ENCODE measurements at regions not wholly inside any gene's neighbourhood (a gene's known extent, or its start where the extent isn't known, plus 50 kb on each side); places are given as distances from the start of the nearest gene placed in this dataset.
A peak's percentile ranks its signal among the peaks of the same experiment; 100 is the strongest.

DNA sequence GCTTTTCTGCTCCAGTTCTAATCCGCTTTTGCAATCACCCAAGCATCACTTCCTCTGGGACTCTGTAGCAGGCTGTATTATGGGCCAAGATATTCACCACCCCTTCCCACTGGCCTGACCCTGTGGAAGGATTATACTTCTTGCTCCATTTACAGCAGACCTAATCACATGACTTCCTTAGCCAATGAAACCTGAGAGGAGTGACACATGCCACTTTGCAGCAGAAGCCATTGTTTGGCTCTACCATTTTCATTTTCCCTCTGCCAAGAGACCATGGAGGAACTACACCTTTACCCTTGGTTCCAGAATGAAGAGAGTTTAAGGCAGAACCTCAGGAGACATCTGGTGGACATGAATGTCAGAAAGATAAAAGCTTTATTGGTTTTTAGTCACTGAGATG is 134.9 kb upstream of the HSD17B12 start:
- DNase-seq (ENCODE audit: low read depth in 2 of 2) = no peak

DNA sequence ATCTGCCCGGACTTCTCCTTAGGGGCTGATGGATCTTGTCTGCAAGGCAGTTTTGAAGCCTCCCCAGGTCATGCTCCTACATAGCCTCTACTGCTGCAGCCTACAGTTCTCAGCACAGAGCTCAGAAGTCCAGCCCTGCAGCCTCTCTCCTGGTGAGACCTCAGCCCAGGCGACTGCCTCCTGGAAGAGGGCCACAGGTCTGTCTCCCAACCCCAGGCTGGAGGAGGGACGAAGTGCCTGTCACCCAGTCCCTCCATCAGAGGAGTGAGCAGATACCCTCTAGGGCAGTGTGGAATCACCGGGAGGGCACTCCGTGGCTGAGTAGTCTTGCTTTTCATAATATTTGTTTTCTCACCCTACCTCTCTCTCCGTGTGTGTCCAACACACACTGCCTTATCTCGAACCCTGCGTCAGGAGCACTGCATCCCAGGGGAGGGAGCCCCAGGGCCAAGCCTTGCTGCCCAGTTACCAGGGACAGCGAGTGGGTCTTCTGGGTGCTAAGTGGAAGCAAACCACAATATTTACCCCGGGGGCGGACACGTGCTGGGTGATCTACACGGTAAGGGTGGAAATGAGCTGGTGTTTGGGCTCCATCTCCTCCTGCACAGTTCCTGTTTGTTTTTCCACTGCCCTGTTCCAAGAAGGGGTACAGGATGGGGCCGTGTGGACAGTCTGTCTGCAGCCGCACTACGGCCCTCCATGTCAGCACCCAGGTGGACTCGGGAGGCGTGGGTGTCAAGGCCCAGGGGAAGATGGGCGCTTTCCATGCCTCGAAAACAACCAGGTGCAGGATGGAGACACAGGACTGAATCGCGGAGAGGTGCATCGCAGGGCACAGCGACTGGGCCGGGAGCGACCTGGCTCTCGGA is 133.7 kb upstream of the HSD17B12 start:
- DNase-seq (ENCODE audit: low read depth in 2 of 2) = no peak

DNA sequence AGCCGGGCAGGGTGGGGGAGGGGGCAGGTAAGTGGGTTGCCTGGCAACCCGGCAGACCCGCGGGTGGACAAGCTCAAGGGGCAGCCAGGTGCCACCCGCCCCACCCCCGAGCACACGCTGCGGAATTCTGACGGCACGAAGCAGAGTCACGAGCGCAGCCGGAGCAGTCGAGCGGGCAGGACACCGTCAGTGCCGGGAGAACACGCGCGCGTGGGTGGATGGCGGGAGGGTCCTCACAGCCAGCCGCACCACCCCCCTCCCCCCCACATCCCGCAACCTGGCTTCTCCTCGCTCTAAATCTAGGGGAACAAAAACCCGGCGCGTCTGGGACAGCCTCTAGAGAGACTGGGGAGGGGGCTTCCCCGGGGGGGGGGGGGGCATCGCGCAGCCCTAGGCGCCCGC is 133.1 kb upstream of the HSD17B12 start:
- no peak for DNase-seq (ENCODE audit: low read depth in 2 of 2)

DNA sequence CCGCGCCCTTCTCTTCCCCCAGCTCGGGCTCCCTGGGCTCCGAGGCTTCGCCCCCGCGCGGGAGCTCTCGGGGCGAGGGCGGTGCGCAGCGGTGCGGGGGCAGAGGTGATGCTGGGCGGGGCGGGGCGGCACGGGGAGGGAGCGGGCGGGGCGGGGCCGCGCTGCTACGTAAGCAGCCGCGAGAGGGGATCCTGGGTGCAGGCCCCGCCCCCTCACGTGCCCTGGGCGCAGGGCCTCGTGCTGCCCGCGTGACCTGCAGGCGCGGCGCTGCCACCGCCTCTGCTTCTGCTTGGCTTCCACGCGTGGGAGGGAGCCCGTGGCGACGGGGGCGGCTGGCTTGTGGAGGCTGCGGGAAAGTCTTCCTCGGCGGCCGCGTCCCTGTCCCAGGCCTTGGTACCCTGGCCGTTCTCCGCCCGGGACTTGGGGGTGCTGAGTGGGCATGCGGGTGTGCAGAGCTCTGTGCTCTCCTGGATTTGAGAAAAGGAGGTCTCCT is 132.6 kb upstream of the HSD17B12 start:
- peak in 1 of 2 donors; percentile 1 for DNase-seq (ENCODE audit: low read depth in 2 of 2)

DNA sequence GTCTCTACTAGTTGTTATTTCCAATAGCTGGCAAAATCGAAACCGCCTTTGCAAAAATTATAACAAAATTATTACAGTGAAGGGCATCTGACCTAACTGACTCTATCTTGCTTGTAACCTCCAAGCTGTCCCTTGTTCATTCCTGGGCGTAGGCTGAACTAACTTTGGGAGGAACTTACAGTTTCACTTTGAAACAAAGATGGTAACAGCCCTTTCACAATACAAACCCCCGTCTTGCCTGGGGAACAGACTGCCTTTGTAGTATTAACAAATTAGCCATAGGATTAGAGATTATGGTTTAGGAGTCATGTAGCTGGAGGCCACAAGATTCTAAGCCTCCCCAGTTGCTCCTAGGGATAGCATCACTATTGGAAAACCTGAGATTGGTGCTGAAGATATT is 131.6 kb upstream of the HSD17B12 start:
- DNase-seq (ENCODE audit: low read depth in 2 of 2) = no peak

DNA sequence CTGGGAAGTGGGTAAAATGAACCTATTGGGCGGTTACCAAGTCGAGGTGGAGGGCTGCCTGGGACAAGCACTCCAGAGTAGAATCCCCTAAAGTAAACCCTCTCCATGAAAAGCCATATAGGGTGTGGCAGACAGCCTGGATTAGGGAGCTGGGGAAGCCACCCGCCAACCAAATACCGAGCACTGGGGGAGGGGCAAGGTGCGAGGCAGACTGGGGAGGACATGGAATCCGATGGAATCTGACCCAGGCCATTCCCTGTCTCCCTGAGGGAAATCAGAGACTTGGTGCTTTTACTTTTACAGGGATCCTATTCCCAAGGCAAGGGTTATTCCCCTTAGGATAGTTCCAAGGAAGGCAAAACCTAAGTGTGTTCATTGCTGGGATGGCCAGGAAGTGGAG is 130.9 kb upstream of the HSD17B12 start:
- no peak for DNase-seq (ENCODE audit: low read depth in 2 of 2)

DNA sequence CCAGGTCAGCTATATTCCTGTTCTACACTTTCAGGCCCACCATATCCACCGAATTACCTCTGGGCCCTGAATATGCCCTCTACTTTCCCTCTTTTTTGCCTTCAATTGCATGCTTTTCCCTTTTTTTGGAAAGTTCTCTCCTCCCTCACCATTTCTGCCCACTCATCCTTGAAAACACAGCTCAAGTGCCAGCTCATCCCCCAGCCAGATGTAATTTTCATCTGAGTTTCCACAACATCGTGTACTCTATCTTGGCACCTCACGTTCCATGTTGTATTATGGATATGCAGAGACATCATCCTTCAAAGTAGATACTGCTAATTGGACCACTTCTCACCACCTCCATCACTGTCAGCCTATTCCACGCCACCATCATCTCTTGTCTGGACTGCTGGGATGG is 129.8 kb upstream of the HSD17B12 start:
- no peak for DNase-seq (ENCODE audit: low read depth in 2 of 2)

DNA sequence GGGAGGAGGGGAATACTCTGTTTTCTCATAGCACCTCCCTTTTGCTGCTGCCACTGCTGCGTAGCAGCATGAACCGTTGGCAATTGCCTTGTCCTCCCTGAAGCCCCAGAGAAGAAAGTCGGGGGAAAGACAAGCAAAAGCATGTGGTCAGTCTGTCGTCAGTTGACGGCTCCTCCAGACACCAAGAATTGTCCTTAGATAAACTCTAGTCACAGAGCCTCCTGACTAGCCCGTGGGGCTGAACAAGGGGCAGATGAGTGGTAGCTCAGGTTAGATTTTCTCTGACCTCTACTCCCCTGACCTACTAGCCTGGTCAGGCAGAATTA is 126.4 kb upstream of the HSD17B12 start:
- no peak for DNase-seq (ENCODE audit: low read depth in 2 of 2)

DNA sequence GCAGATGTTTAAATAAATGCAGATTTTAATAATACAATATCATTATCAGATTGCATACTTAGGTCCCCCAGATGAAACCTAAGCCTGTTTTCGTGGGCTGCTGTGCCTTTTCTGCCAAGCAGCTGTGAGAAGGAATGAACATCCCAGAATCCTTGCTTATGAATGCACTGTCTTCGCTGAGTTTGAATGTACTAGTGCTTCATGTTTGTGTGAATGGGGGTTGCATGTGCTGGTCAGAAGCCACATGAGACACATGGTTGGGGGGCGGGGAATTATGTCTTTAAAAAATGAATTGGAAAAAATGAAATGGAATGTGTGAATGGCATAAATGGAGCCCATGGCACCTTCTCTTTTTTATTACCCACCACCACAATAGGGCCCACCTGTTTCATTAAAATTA is 125.4 kb upstream of the HSD17B12 start:
- DNase-seq (ENCODE audit: low read depth in 2 of 2) = no peak

DNA sequence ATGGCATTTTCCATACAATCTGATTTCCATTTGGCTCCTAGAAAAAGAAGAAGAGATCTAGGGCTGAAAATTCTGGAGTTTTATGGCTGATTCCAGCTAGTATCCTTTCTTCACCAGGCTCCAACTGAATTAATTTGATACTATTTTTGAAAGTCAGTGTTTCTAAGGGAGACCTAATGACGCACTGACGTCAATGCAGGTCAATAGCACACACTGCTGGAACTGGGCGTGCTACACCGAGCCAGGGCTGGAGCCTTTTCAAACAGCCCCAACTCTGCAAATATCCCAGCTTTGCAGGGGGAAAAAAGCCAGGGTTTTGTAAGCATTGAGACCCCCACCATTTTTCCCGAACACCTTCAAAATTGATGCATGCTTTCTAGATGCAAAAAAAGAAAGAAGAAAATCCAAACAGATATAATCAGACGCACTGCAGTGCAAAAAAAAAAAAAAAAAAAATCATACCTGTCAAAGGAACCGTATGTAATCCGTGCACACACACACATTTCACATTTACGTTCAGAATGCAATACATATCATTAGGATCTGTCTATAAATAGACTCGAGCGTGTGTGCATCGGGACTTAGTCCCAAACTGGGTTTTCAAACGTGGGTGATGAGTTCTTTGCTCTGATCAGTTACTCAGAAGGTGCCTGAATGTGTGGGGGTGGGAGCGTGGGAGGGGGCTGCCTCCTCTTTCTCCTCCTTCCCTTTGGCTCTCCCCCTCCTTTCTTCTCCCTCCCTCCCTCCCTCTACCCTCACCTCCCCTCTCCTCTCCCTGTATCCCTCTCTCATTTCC is 124.5 kb upstream of the HSD17B12 start:
- DNase-seq (ENCODE audit: low read depth in 2 of 2) = no peak

DNA sequence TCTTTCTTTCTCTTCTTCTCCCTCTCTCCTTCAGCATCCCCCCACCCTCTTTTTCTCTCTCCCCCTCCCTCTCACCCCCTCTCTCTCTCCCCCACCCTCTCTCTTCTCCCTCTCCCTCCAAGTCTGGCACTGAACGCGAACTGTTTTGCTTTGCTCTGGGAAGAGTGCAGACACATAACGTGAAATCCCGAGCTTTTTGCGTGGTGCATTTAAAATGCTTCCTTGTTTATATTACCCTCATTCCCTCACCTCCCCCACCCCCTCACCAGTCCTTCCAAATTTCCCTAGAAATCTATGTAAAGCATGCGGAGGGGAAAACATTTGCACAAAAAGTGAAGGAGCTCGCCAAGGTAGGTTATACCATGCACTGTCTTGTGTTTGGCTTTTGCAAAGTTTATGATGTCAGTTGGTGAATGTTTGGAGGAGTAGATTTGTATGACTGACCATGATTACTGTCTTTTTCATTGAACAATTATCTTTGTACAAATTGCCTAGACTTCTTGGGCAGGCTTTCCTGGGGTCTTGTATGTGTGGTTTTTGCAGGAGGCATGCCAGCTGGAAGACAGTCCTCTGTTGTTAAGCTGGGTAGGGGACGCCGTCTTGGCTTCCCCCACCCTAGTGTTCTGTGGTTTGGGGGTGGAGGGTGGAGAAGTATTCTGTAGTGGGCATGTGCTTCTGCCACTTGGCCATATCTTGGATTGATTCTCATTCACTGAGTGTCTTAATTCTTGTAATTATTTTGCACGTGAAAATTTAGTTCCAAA is 123.7 kb upstream of the HSD17B12 start:
- no peak for DNase-seq (ENCODE audit: low read depth in 2 of 2)

DNA sequence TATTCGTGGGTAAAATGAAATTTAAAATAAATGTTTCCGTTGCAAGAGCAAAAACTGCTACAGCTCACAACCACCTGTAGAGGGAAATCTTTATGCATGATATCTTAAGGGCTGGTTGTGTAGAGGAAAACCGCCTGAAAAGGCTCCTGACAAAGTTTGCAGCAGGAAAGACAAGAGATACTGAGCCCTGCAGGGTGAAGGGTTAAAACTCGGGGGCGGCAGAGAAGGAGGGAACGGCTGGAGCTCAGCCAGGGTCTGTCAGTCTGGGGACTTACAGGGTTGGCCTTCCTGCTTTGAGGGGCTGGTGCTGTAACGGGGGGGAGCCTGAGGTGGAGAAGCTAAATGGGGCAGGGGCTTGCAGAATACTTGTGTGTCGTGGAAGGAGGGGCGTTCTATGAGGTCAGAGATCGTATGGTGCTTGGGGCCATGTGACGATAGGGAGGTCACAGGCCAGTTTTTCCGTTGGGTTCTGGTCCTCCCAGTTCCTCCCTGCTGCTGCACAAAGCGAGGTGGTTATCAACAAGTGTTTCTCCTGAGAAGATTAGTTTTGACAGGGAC is 122.9 kb upstream of the HSD17B12 start:
- no peak for DNase-seq (ENCODE audit: low read depth in 2 of 2)

DNA sequence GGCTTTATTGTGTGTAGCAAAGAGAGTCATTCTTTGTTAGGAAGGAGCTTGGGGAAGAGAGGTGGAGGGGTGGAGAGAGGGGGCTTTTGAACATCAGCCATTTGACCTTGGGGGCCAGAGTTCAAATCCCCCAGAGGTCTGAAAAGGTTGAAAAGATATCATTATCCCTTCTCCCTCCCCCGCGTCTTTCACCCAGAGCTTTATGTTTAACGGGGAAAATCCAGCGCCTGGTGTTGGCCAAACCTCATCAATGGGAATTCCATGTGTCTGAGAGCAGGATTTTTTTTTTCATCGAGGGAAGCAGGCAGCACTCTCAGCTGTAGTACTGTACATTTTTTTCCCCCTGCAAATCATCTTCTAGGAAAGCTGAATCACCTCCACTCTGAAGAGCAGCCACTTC is 122.4 kb upstream of the HSD17B12 start:
- DNase-seq (ENCODE audit: low read depth in 2 of 2) = no peak

DNA sequence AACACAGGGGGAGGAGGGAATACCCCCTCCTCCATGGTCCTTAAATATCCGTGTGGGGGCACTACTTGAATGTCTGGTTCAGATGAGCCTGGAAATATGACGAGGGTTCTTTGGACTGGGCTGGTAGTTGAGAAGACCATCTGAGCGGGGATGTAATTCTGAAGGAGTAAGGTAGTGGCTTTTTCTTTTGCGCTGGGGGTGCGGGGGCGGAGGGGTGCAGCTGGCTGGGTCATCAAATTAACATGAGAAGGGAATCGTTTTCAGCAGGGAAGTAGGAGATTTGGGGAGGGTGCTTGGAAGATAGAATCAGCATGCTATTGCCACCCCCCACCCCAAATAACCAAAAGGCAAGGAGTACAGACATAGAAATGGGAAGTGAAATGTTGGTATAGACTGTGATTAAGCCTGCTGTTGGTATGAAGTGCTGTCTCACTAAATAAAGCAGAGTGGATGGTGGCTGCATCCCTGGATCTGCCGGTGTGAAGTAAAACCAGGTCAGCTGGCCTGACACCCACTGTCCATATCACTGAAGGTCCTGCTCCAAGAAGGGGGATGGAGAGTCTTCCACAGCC is 121.9 kb upstream of the HSD17B12 start:
- no peak for DNase-seq (ENCODE audit: low read depth in 2 of 2)

DNA sequence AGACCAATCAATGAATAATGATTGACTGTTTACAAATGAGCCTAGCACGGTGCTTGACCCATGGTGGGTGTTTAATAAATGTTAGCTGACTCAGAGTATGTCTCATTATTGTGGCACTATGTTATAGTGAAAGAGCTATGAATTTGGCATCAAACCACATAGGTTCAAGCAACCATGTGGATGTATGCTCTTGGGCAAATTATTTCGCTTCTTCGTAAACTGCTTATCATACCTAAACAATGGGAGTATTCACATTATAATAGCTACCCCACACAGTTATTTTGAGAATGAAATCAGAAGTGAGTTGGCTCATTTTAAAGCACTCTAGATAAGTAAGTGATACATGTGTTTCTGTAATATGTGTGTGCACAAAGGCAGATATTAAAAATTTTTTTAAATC is 118.7 kb upstream of the HSD17B12 start:
- DNase-seq (ENCODE audit: low read depth in 2 of 2) = no peak

DNA sequence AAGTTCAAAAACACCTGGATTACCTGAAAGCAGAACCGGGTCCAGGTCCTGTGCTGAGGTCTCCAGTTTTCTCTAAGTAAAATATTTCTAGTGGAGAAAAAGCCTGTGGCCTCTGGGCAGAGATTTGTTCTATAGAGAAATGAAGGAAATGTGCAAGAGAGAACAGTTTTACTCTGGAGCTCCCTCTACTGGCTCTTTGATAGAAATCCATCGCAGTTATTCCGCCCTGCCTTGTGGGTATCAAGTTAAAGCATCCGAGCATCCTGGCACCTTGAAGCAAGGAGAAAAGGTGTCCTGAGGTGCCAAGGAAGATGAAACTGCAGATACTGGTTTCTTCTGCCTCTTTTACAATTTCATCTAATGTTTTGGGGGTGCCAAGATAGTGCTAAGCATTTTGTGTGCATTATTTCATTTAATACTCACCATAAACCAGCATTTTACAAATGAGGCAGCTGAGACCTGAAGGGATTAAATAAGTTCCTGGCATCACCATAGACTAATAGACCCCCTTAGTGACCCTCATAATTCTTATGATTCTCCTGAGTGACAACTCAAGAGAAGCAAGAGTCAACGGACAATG is 113.1 kb upstream of the HSD17B12 start:
- no peak for DNase-seq (ENCODE audit: low read depth in 2 of 2)

DNA sequence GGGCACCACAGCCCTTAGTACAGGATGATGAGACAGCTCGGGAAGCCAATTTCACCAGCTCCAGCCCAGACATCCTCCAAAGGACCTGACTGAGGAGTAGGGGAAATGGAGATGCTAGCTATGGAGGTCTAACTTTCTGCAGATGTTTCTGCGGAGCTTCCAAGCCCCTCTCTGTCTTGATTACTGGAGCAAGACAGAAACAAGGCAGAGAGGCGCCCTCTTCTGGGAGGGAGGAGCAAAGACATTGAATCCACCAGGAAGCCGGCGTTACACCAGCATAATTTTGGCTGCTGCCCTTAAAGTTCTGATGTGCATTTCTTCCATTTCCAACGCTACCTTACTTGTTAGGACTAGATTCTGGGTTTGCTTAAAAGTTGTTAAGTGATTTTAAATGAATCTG is 107.3 kb upstream of the HSD17B12 start:
- no peak for DNase-seq (ENCODE audit: low read depth in 2 of 2)

DNA sequence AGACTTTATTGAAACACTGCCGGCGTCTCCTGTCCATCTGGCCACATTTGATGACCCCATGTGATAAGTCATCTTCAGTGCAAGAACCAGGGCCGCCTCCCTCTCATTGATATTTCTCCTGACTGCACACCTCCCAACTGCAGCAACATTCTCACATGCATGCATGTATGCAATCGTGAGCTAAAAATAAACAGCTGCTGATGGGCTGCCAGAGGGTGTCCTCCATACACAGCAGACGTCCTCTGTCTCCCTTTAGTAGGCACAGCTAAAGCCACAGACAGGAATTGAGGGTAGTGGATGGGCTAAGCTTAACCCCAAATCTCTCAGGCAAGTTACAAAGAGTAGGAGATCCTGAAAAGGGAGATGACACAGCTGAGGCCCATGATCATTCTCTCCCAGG is 106.7 kb upstream of the HSD17B12 start:
- no peak for DNase-seq (ENCODE audit: low read depth in 2 of 2)

DNA sequence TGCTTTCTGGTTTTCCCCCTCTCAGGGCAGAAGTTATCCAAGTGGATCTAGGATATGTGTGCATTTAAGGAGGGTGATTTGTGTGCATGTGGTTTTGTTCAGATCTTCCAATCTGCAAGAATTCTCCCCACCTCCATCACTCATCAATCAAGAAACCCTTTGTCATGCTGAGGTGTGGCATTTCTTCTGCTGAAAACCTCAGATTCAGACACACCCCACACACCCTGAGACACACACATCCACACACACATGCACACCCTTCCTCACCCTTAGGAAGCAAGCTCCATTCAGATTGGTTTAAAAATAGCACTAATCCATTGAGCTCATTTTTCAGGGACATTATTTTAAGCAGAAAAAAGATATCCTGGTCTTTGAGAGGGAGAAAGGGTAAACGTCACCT is 106.1 kb upstream of the HSD17B12 start:
- no peak for DNase-seq (ENCODE audit: low read depth in 2 of 2)

DNA sequence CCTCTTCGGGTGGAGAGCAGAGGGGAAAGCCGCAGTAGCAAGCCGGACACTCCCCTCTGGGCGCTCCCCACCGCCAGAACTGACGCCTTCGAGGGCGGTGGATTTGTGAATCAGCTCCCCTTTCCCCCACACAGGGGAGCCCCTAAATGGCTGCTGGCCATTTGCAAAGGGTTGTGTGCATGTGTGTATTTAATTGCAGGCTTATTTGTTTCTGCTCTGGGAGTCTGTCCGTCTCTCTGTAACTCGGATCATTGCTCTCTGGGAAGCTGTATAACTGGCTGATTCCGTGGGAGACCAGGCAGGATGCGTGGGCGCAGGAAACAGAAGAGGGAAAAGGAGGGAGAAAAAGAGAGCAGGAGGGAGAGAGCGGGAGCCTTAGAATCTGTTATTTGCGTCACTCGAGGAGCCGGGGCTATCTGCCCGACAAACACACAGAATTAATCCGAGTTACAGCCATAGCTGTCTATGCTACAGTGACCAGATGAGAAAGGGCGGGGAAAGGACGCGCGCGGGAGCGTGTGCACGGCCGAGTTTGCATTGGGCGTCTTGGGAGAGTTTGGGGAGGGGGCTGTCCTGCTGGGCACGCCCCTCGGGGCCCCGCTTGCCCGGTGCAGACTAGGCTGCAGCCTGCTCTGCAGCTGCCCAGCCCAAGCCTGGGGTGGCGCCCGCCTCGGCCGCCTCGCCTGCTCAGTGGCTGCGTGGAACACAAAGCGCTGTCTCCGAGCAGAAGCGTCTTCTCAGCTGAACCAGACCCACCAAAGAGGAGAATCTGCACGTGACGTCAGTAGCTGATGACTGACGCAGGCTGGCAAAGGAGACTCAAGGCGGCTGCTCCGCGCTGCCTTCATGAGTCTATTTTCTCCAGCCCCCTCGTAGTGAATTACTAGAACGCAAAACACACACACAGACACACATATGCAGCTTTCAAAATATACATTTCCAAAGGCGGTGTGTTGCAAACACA is 105.3 kb upstream of the HSD17B12 start:
- no peak for DNase-seq (ENCODE audit: low read depth in 2 of 2)

All from stimulated activated CD8-positive, alpha-beta memory T cell treated with anti-CD3 and anti-CD28 coated beads, Interleukin-7, amount 100 ng/mL, for 4 hours (primary cell).